Neural cell (in vitro differentiated cells): ENCODE measurements at regions not wholly inside any gene's neighbourhood (a gene's known extent, or its start where the extent isn't known, plus 50 kb on each side); places are given as distances from the start of the nearest gene placed in this dataset.
A peak's percentile ranks its signal among the peaks of the same experiment; 100 is the strongest.

Experiments used
- H2AFZ ChIP-seq: fragments of 200-600, 300-800 bp; sonication (generic), shearing (Covaris generic); 2 replicates; pipeline ENCODE4 v1.6.0; 2014; ENCODE audit warnings: low read depth, mild to moderate bottlenecking, antibody characterized with exemption, low read length, moderate library complexity
- H3F3A ChIP-seq: fragments of 200-600 bp; shearing (Covaris generic); 2 replicates; pipeline ENCODE4 v1.6.1; 2016; ENCODE audit warnings: mild to moderate bottlenecking, moderate library complexity, mixed read lengths, antibody characterized with exemption, low read length; ENCODE audit not compliant: insufficient read depth, poor library complexity, severe bottlenecking
- H3K27ac ChIP-seq: fragments of 200-600, 300-800 bp; sonication (generic), shearing (Covaris generic); 2 replicates; pipeline ENCODE4 v1.5.1; 2014; ENCODE audit warnings: mild to moderate bottlenecking, low read length, moderate library complexity
- H3K27me3 ChIP-seq: fragments of 300-800, 200-600 bp; sonication (generic), shearing (Covaris generic); 2 replicates; pipeline ENCODE4 v1.6.0; 2014; ENCODE audit warnings: mild to moderate bottlenecking, low read depth, low read length, moderate library complexity; ENCODE audit not compliant: insufficient read depth
- H3K36me3 ChIP-seq: fragments of 300-800, 200-600 bp; sonication (generic), shearing (Covaris generic); 2 replicates; pipeline ENCODE4 v1.5.1; 2014; ENCODE audit warnings: mild to moderate bottlenecking, antibody characterized with exemption, low read length, moderate library complexity; ENCODE audit not compliant: insufficient read depth
- H3K4me2 ChIP-seq: fragments of 300-800, 200-600 bp; sonication (generic), shearing (Covaris generic); 2 replicates; pipeline ENCODE4 v1.6.0; 2014; ENCODE audit warnings: mild to moderate bottlenecking, low read length
- H3K4me3 ChIP-seq: fragments of 300-800, 200-600 bp; sonication (generic), shearing (Covaris generic); 2 replicates; pipeline ENCODE4 v1.5.1; 2014; ENCODE audit warnings: mild to moderate bottlenecking, low read length, moderate library complexity
- H3K79me2 ChIP-seq: fragments of 200-600 bp; shearing (Covaris generic); replicated peaks from 2 replicates; pipeline ENCODE4 v1.6.0; 2014; ENCODE audit warnings: mild to moderate bottlenecking, low read length, moderate library complexity; ENCODE audit not compliant: insufficient read depth
- H3K9ac ChIP-seq: fragments of 300-800, 200-600 bp; sonication (generic), shearing (Covaris generic); 2 replicates; pipeline ENCODE4 v1.6.1; 2016; ENCODE audit warnings: mild to moderate bottlenecking, low read length, mixed read lengths
- H3K9me2 ChIP-seq: fragments of 200-600 bp; shearing (Covaris generic); 2 replicates; pipeline ENCODE4 v1.6.1; 2016; ENCODE audit warnings: mild to moderate bottlenecking, low read length, mixed read lengths; ENCODE audit not compliant: insufficient read depth
- H3K9me3 ChIP-seq: fragments of 200-600, 300-800 bp; sonication (generic), shearing (Covaris generic); 2 replicates; pipeline ENCODE4 v1.6.1; 2016; ENCODE audit warnings: mild to moderate bottlenecking, mixed run types, low read length, moderate library complexity, mixed read lengths
- H4K20me1 ChIP-seq: fragments of 200-600 bp; shearing (Covaris generic); 2 replicates; pipeline ENCODE4 v1.6.1; 2016; ENCODE audit warnings: mild to moderate bottlenecking, mixed run types; ENCODE audit not compliant: insufficient read depth
- CTCF ChIP-seq: fragments of 450-650 bp; IDR thresholded peaks from 2 replicates; pipeline ENCODE4 v1.5.1; 2014; ENCODE audit warnings: antibody characterized with exemption, mild to moderate bottlenecking, moderate library complexity; ENCODE audit not compliant: poor library complexity, severe bottlenecking
- EP300 ChIP-seq: fragments of 450-650 bp; conservative IDR thresholded peaks from 2 replicates; pipeline ENCODE4 v1.6.1; 2014; ENCODE audit warnings: antibody characterized with exemption, mild to moderate bottlenecking, moderate library complexity; ENCODE audit not compliant: poor library complexity, severe bottlenecking
- EZH2 ChIP-seq: fragments of 200-600, 300-800 bp; shearing (Covaris generic), sonication (generic); IDR thresholded peaks from 2 replicates; pipeline ENCODE4 v1.6.1; 2014; ENCODE audit warnings: antibody characterized with exemption, low read length, borderline replicate concordance, mild to moderate bottlenecking; ENCODE audit not compliant: insufficient read depth, poor library complexity, severe bottlenecking
- MXI1 ChIP-seq: fragments of 450-650 bp; conservative IDR thresholded peaks from 2 replicates; pipeline ENCODE4 v1.6.1; 2014; ENCODE audit warnings: antibody characterized with exemption, mild to moderate bottlenecking; ENCODE audit not compliant: poor library complexity, severe bottlenecking
- POLR2AphosphoS5 ChIP-seq: IDR thresholded peaks from 2 replicates; pipeline ENCODE4 v1.6.1; 2012
- RAD21 ChIP-seq: fragments of 450-650 bp; conservative IDR thresholded peaks from 2 replicates; pipeline ENCODE4 v1.6.1; 2014; ENCODE audit warnings: antibody characterized with exemption, mild to moderate bottlenecking, moderate library complexity
- REST ChIP-seq: IDR thresholded peaks from 2 replicates; pipeline ENCODE4 v1.6.1; 2012; ENCODE audit warnings: borderline replicate concordance
- SMC3 ChIP-seq: fragments of 450-650 bp; conservative IDR thresholded peaks from 2 replicates; pipeline ENCODE4 v1.6.1; 2014; ENCODE audit warnings: antibody characterized with exemption, mild to moderate bottlenecking, moderate library complexity; ENCODE audit not compliant: poor library complexity
- TAF1 ChIP-seq: IDR thresholded peaks from 2 replicates; pipeline ENCODE4 v1.6.1; 2012; ENCODE audit warnings: low read depth

GRCh38 chr17:71398025-71398424, 722.8 kb upstream of the SOX9 start:
- Histone ChIP-seq H3F3A (no peaks in the 10 kb centered on the region), H4K20me1 (no peaks in the 10 kb centered on the region), H3K36me3 (no peaks in the 10 kb centered on the region), H3K4me3 (no peak overlapping the region), H3K27me3 (no peaks in the 10 kb centered on the region), H3K4me2 (no peak overlapping the region), H3K9me3 (no peaks in the 10 kb centered on the region), H3K9me2 (no peaks in the 10 kb centered on the region), H3K27ac (peak overlapping the region; percentile 15), H3K79me2 (no peaks in the 10 kb centered on the region), H2AFZ (no peak overlapping the region), H3K9ac (no peak overlapping the region)
- TF ChIP-seq SMC3 = no peak
- no peak for TF ChIP-seq TAF1
- TF ChIP-seq RAD21 = no peak
- TF ChIP-seq MXI1 = no peak
- no peak for TF ChIP-seq CTCF
- TF ChIP-seq REST = no peak
- TF ChIP-seq EZH2 = no peak
- TF ChIP-seq POLR2AphosphoS5 = no peak
- no peak for TF ChIP-seq EP300

- Histone ChIP-seq H4K20me1 (no peaks in the 10 kb centered on the region), H3K27me3 (no peaks in the 10 kb centered on the region), H3K9me3 (no peaks in the 10 kb centered on the region), H3K9ac (no peak overlapping the region), H3K4me2 (no peak overlapping the region), H3K36me3 (no peaks in the 10 kb centered on the region), H3K27ac (peak overlapping the region; percentile 15), H3K4me3 (peak overlapping the region; percentile 23), H2AFZ (no peak overlapping the region), H3K79me2 (no peaks in the 10 kb centered on the region), H3F3A (no peaks in the 10 kb centered on the region), H3K9me2 (no peaks in the 10 kb centered on the region)
- no peak for TF ChIP-seq RAD21
- no peak for TF ChIP-seq EZH2
- peak; percentile 54 for TF ChIP-seq POLR2AphosphoS5
- no peak for TF ChIP-seq TAF1
- TF ChIP-seq CTCF = no peak
- TF ChIP-seq SMC3 = no peak
- no peak for TF ChIP-seq MXI1
- TF ChIP-seq REST = no peak
- TF ChIP-seq EP300 = peak; percentile 71
Observed at GRCh38 chr17:71398800-71399219, 722.0 kb upstream of the SOX9 start.
